Prostate gland (tissue), 2 donors: ENCODE measurements at regions not wholly inside any gene's neighbourhood (a gene's known extent, or its start where the extent isn't known, plus 50 kb on each side); places are given as distances from the start of the nearest gene placed in this dataset.

ENCODE experiments used
- DNase-seq: peaks from one replicate; pipeline ENCODE4 v3.0.0-alpha.2; 2019; ENCODE audit warnings: low spot score
- H3K27ac ChIP-seq, 2 donors: fragments of 200-600 bp; sonication (generic); 2 replicates each; pipeline ENCODE4 v1.5.1; 2017 to 2019
- H3K27me3 ChIP-seq: fragments of 200-600 bp; sonication (generic); replicated peaks from 2 replicates; pipeline ENCODE4 v1.5.1; 2019; ENCODE audit not compliant: insufficient read depth
- H3K36me3 ChIP-seq, 2 donors: fragments of 200-600 bp; sonication (generic); 1 replicate in 1 of 2; 2 replicates in 1 of 2; pipeline versions ENCODE4 v1.5.1 to v1.8.1; 2017 to 2019
- H3K4me1 ChIP-seq: fragments of 200-600 bp; sonication (generic); replicated peaks from 2 replicates; pipeline ENCODE4 v1.5.1; 2019
- H3K4me3 ChIP-seq, 2 donors: fragments of 200-600 bp; sonication (generic); 2 replicates each; pipeline ENCODE4 v1.5.1; 2017 to 2019
- H3K9me3 ChIP-seq: fragments of 200-600 bp; sonication (generic); 2 replicates; pipeline ENCODE4 v1.5.1; 2017
- POLR2A ChIP-seq: fragments of 450-650 bp; IDR thresholded peaks from one replicate; pipeline ENCODE4 v1.6.1; 2016; ENCODE audit warnings: antibody characterized with exemption, mild to moderate bottlenecking
- POLR2AphosphoS5 ChIP-seq: sonication (generic); formaldehyde crosslinking; IDR thresholded peaks from one replicate; pipeline ENCODE4 v1.6.1; 2017; ENCODE audit warnings: antibody characterized with exemption
- WGBS: methylation state at CpG from one replicate; pipeline ENCODE4 v1.1.5; 2018; 5-methylcytosine and 5-hydroxymethylcytosine counted together
- intact Hi-C: fragments of 100-400 bp; cut with DNase I; formaldehyde crosslinking; loops from one replicate; pipeline ENCODE4 v1.14.2; 2022
- TF ChIP-seq, protein P1 (sequence below), 4 experiments: fragments of 200-600 bp in 2 of 4; fragments of 450-650 bp in 2 of 4; sonication (generic) in 2 of 4; IDR thresholded peaks; 1 replicate in 3 of 4; 2 replicates in 1 of 4; pipeline ENCODE4 v1.5.1; 2016 to 2019; ENCODE audit warnings: antibody characterized with exemption in 4 of 4, mild to moderate bottlenecking in 2 of 4, moderate library complexity in 2 of 4

DNA sequence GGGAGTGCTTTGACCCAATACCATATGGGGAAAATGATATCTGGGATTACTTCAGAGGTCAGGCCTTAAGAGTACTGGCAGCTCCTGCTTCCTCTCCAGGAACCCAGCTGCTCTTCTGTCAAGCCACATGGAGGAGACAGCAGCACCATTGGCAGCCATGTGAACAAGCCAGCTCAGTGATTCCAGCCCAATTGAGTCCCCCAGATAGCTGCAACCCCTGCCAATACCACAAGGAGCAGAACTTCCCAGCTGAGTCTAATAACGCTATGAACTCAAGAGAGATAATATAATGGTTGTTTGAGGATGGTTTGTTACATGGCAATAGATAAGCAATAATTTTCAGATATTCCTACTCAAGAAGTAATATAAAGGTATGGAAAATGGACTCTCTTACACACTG, 126.8 kb upstream of the CPNE4 start:
- TF ChIP-seq, protein P1, sequence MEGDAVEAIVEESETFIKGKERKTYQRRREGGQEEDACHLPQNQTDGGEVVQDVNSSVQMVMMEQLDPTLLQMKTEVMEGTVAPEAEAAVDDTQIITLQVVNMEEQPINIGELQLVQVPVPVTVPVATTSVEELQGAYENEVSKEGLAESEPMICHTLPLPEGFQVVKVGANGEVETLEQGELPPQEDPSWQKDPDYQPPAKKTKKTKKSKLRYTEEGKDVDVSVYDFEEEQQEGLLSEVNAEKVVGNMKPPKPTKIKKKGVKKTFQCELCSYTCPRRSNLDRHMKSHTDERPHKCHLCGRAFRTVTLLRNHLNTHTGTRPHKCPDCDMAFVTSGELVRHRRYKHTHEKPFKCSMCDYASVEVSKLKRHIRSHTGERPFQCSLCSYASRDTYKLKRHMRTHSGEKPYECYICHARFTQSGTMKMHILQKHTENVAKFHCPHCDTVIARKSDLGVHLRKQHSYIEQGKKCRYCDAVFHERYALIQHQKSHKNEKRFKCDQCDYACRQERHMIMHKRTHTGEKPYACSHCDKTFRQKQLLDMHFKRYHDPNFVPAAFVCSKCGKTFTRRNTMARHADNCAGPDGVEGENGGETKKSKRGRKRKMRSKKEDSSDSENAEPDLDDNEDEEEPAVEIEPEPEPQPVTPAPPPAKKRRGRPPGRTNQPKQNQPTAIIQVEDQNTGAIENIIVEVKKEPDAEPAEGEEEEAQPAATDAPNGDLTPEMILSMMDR (IDR thresholded peaks at IDR 0.05), result no peak
- TF ChIP-seq POLR2AphosphoS5 (no peak), POLR2A (no peak)
- Histone ChIP-seq H3K27me3 (no peaks in the 10 kb centered on the region), H3K36me3 (no peaks in the 10 kb centered on the region), H3K9me3 (no peaks in the 10 kb centered on the region), H3K4me3 (no peak overlapping the region), H3K4me1 (no peaks in the 10 kb centered on the region), H3K27ac (no peak overlapping the region)
- intact Hi-C loops, result no loop called here
- WGBS, result 77% methylated on average over 1 of the region's 1 CpG
- no peak for DNase-seq

- 37% methylated on average over 1 of the region's 1 CpG for WGBS
- Histone ChIP-seq H3K27ac (no peak overlapping the region), H3K27me3 (no peaks in the 10 kb centered on the region), H3K9me3 (no peaks in the 10 kb centered on the region), H3K4me3 (no peak overlapping the region), H3K36me3 (no peaks in the 10 kb centered on the region), H3K4me1 (no peaks in the 10 kb centered on the region)
- TF ChIP-seq POLR2A (no peak), POLR2AphosphoS5 (no peak)
- TF ChIP-seq, protein P1 (IDR thresholded peaks at IDR 0.05), result no peak
- DNase-seq, result no peak
- intact Hi-C loops, result no loop called here
Measured at GRCh38 chr3:132164469-132165092, 129.8 kb upstream of the CPNE4 start.

DNA sequence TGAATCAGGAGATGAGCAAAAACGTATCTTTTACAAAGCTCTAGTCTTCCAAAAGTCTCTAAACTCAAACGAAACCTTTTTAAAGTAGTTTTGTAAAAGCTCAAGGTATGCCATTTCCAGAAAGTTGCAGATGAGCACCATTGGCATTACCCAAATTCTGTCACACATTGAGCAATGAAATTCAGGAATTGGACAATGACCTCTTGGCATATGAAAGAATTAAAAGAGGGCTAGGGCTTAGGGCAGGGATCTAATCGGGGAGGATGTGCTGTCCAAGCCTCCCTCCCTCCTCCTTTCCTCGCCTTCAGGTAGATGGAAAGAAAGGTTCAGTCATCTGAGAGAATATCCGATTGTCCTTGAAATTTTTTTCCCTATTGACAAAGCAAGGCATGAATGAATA, 133.1 kb upstream of the CPNE4 start:
- H3K9me3 ChIP-seq, result no peaks in the 10 kb centered on the region
- no peak for DNase-seq
- H3K4me3 ChIP-seq, result no peak overlapping the region
- H3K27me3 ChIP-seq, result no peaks in the 10 kb centered on the region
- intact Hi-C loops, result no loop called here
- TF ChIP-seq POLR2AphosphoS5, result no peak
- TF ChIP-seq, protein P1 (IDR thresholded peaks at IDR 0.05), result no peak
- H3K4me1 ChIP-seq, result no peaks in the 10 kb centered on the region
- H3K27ac ChIP-seq, result no peak overlapping the region
- 68% methylated on average over 5 of the region's 5 CpGs for WGBS
- H3K36me3 ChIP-seq, result no peaks in the 10 kb centered on the region

DNA sequence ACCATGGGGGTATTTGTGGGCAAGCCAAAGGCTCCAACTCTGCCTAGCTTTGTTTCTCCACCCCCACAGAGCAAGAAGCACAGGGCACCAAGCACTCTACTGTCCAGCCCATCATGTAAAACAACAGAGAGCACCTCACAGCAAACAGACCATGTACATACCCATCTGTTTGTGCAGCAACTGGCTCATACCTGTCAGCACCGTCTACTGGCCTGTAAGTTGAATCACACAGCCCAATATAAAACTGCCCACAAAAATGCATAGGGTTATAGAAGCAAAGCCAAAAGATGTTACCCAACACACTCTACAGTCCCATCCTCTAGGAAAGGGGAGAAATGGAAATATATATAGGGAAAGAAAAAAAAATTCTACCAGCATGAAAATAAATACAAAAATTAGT, 139.7 kb upstream of the CPNE4 start:
- WGBS, result 65% methylated on average over 1 of the region's 1 CpG
- TF ChIP-seq POLR2A (no peak), POLR2AphosphoS5 (no peak)
- TF ChIP-seq, protein P1 (IDR thresholded peaks at IDR 0.05), result no peak
- Histone ChIP-seq H3K27me3 (no peaks in the 10 kb centered on the region), H3K36me3 (no peaks in the 10 kb centered on the region), H3K27ac (no peak overlapping the region), H3K4me1 (no peaks in the 10 kb centered on the region), H3K4me3 (no peak overlapping the region), H3K9me3 (no peaks in the 10 kb centered on the region)
- no peak for DNase-seq
- intact Hi-C loops, result loop anchor here (10.0 kb wide), 1 partner anchor 380 kb away; no protein-coding TSS in a partner anchor

DNA sequence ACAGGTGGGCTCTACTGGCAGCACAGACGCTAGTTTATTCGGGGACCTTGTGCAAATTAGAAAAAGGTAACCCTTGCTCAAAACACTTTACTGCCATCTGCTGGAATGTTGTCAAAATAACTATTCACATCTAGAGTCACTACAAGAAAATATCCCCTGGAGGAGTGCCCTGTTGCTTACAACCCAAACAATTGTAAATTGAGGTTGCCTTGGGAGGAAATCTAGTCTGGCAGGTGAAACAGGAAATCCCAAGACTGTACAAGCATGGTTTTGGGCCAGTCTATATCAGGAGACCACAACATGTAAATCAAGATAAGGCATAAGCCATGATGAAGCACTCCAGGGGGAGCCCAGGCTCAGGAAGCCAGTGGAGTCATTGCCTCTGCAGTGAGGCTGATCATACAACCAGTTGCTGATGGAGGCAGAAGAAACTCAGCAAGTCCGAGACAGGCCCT, 136.8 kb upstream of the ACP3 start:
- DNase-seq, result peak; percentile 74
- intact Hi-C loops, result loop anchor here (5.0 kb wide), 1 partner anchor 143 kb away; the partner anchor contains the start of gene CPNE4

More for the DNA sequence above, 136.8 kb upstream of the ACP3 start:
- H3K9me3 ChIP-seq, result no peaks in the 10 kb centered on the region
- H3K4me3 ChIP-seq, result no peak overlapping the region
- H3K27me3 ChIP-seq, result no peaks in the 10 kb centered on the region
- 22% methylated on average over 3 of the region's 3 CpGs for WGBS
- H3K27ac ChIP-seq, result peak overlapping the region in 1 of 2 donors; percentile 52
- peaks cover 6% of the 10 kb centered on the region for H3K4me1 ChIP-seq
- TF ChIP-seq, protein P1 (IDR thresholded peaks at IDR 0.05), result peak in 3 of 4 experiments; percentile 55 to 71 (median 62)
- TF ChIP-seq POLR2A (no peak), POLR2AphosphoS5 (peak; percentile 87)
- no peaks in the 10 kb centered on the region for H3K36me3 ChIP-seq
